WERI-Rb-1 (cell line): ENCODE measurements at regions not wholly inside any gene's neighbourhood (a gene's known extent, or its start where the extent isn't known, plus 50 kb on each side); places are given as distances from the start of the nearest gene placed in this dataset.

Experiments used
- DNase-seq: peaks from one replicate; pipeline ENCODE4 v3.0.0-alpha.2; 2020
- H3K27ac ChIP-seq: fragments of 250-450 bp; sonication (Bioruptor Pico); 2 replicates; pipeline ENCODE4 v1.5.1; 2020; ENCODE audit warnings: mild to moderate bottlenecking, moderate library complexity
- H3K27me3 ChIP-seq: fragments of 250-450 bp; sonication (Bioruptor Pico); 2 replicates; pipeline ENCODE4 v1.5.1; 2021; ENCODE audit warnings: mild to moderate bottlenecking, low read depth, moderate library complexity; ENCODE audit not compliant: insufficient read depth, severe bottlenecking
- H3K36me3 ChIP-seq: fragments of 250-450 bp; sonication (Bioruptor Pico); 2 replicates; pipeline ENCODE4 v1.5.1; 2020; ENCODE audit warnings: mild to moderate bottlenecking, moderate library complexity
- H3K4me3 ChIP-seq: 2 replicates; pipeline ENCODE4 v1.5.1; 2011; ENCODE audit warnings: low read depth, mild to moderate bottlenecking, control low read depth, low read length
- H3K9me3 ChIP-seq: fragments of 250-450 bp; sonication (Bioruptor Pico); 2 replicates; pipeline ENCODE4 v1.5.1; 2021; ENCODE audit warnings: mild to moderate bottlenecking, moderate library complexity; ENCODE audit not compliant: severe bottlenecking
- TF ChIP-seq, protein P1 (sequence below): IDR thresholded peaks from 2 replicates; pipeline ENCODE4 v1.5.1; 2011; ENCODE audit warnings: low read depth, mild to moderate bottlenecking, control low read depth, inconsistent platforms, low read length

DNA sequence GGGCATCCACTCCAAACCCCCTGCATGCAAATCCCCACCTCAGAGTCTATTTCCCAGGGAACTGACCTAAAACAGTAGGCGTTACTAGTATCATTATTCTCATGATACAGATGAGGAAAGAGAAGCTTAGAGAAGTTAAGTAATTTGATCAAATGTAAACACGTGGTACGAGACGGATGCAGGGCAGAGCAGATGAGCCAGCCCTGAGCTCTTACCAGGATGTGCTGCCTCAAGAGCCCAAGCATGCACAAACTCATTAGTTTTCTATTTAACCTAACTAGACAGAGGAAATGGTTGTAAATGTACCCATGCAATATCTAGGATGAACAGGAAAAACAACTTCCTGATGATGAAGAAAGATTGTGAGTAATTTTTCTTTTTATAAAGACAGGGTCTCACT is 173.3 kb upstream of the RASSF8 start:
- Histone ChIP-seq H3K4me3 (no peak overlapping the region), H3K27me3 (no peaks in the 10 kb centered on the region), H3K27ac (no peak overlapping the region), H3K9me3 (no peaks in the 10 kb centered on the region), H3K36me3 (no peaks in the 10 kb centered on the region)
- no peak for DNase-seq
- TF ChIP-seq, protein P1, sequence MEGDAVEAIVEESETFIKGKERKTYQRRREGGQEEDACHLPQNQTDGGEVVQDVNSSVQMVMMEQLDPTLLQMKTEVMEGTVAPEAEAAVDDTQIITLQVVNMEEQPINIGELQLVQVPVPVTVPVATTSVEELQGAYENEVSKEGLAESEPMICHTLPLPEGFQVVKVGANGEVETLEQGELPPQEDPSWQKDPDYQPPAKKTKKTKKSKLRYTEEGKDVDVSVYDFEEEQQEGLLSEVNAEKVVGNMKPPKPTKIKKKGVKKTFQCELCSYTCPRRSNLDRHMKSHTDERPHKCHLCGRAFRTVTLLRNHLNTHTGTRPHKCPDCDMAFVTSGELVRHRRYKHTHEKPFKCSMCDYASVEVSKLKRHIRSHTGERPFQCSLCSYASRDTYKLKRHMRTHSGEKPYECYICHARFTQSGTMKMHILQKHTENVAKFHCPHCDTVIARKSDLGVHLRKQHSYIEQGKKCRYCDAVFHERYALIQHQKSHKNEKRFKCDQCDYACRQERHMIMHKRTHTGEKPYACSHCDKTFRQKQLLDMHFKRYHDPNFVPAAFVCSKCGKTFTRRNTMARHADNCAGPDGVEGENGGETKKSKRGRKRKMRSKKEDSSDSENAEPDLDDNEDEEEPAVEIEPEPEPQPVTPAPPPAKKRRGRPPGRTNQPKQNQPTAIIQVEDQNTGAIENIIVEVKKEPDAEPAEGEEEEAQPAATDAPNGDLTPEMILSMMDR: no peak

DNA sequence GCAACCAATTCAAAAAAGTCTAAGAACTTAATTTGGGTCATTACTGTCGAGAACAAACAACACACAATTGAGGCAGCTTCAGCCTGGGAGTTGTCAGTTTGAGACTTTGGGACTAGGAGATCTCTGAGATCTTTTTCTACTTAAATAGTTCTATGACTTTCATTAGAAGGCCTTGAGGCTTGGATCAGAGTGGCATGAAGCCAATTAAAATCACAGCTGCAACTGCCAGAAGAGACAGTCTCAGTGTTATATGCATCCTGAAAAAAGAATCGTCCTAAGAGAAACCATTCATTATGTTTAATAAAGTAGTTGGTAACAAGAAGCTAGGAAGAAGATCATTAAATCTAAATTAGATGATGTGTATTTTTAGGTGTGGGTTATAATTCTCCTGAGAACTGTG is 170.8 kb upstream of the RASSF8 start:
- Histone ChIP-seq H3K36me3 (no peaks in the 10 kb centered on the region), H3K27me3 (no peaks in the 10 kb centered on the region), H3K27ac (no peak overlapping the region), H3K4me3 (no peak overlapping the region), H3K9me3 (no peaks in the 10 kb centered on the region)
- DNase-seq: no peak
- TF ChIP-seq, protein P1: no peak

DNA sequence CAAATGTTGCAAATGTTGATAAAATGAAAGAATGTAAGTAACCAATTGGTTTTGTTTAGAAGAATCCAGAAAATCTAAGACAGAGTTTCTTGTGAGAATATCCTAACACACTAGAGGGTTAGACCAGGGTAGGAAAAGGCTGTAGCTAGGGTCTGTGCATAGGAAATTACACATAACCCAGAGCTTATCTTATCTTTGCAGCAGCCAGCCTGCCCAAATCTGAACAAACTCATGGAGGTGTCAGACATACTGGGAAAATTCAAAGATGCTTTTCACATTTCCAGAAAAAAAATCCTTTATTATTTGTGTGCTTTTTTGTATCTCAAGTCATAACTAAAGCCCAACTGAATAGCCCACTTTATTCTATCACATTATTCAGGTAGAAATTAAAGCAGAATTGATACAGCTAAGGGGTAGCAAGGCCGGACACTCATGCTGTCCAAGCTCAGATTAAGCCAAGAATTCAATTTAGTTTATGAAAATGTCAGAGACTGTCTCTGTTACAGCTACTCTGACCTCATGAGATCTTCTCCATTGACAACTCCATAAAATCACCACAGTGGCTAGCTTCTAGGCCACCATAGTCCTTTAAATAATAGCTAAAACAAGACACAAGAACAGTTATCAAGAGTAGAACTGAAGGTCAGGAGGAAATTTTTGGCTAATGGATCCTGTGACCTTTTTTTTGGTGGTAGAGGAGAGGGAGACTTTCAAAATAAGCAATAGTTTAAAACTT is 169.6 kb upstream of the RASSF8 start:
- Histone ChIP-seq H3K27me3 (no peaks in the 10 kb centered on the region), H3K9me3 (no peaks in the 10 kb centered on the region), H3K4me3 (no peak overlapping the region), H3K36me3 (no peaks in the 10 kb centered on the region), H3K27ac (no peak overlapping the region)
- DNase-seq: no peak
- TF ChIP-seq, protein P1: no peak

DNA sequence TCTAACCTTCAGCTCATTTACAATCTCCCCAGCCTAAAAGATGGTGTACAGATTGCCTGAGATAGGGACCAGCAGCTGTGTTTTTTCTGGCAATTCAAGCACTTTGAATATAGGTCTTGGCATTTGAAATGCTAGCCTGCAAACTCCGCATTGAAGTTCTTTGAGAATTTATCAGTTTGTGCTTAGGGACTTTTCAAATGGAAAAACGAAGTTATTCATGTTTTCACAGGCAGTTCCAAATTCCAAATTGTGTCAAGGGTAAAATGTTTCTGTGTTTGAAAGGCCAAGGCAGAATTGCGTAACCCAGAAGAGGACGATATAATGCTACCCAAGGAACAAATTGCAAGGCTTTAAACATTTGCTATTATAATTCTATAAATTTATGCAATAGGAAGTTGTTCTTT is 168.9 kb upstream of the RASSF8 start:
- DNase-seq: no peak
- no peak overlapping the region for H3K4me3 ChIP-seq
- no peak overlapping the region for H3K27ac ChIP-seq
- H3K9me3 ChIP-seq: no peaks in the 10 kb centered on the region
- TF ChIP-seq, protein P1: no peak
- no peaks in the 10 kb centered on the region for H3K27me3 ChIP-seq
- no peaks in the 10 kb centered on the region for H3K36me3 ChIP-seq

DNA sequence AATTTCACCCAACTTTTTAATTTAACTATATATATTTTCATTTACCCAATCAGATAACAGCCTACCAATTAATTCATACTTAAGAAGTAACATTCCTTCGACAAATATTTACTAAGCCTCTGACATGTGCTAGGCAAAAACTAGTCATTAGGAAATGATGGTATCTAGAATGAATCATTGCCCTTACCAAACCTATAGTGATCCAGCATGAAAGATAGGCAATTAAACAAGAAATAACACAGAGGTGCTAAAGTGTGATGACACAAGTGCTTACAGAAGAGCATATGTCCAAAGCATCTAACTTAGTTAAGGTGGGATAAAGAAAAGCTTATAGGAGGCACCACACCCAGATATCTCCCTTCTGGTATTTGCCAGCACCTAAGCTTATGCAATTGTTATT is 166.5 kb upstream of the RASSF8 start:
- H3K27ac ChIP-seq: no peak overlapping the region
- H3K4me3 ChIP-seq: no peak overlapping the region
- H3K27me3 ChIP-seq: no peaks in the 10 kb centered on the region
- no peaks in the 10 kb centered on the region for H3K36me3 ChIP-seq
- DNase-seq: no peak
- TF ChIP-seq, protein P1: no peak
- no peaks in the 10 kb centered on the region for H3K9me3 ChIP-seq

DNA sequence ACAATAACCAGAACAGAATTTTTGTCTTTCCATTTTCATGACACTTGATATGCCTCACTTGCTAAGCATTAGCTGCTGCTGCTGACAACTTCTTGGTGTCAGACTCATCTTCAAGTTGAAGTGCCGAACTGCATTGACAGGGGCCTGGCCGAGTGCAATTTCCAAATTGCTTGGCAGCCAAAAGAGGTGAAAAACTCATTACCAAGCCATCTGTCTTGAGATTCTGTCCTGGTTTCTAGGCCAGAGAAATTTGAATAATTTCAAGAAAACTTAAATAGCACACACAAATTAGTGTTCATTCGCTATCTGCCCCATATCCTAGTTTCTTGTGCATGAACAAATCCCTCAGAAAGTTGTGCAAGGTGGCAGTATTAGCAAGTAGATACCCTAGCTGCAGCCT is 165.3 kb upstream of the RASSF8 start:
- H3K36me3 ChIP-seq: no peaks in the 10 kb centered on the region

More for the DNA sequence above, 165.3 kb upstream of the RASSF8 start:
- no peak overlapping the region for H3K27ac ChIP-seq
- TF ChIP-seq, protein P1: no peak
- no peak overlapping the region for H3K4me3 ChIP-seq
- no peaks in the 10 kb centered on the region for H3K27me3 ChIP-seq
- H3K9me3 ChIP-seq: no peaks in the 10 kb centered on the region
- no peak for DNase-seq
